Panc1 (cell line): ENCODE measurements at regions not wholly inside any gene's neighbourhood (a gene's known extent, or its start where the extent isn't known, plus 50 kb on each side); places are given as distances from the start of the nearest gene placed in this dataset.

Source experiments
- ATAC-seq: fragments of 200-7000 bp; cut with Tn5 transposase; 2 replicates; pipeline ENCODE4 v1.9.1; 2020; ENCODE audit warnings: mild to moderate bottlenecking, moderate library complexity
- BruUV-seq: library from RNA; stranded (reverse); fragments of 400-500 nt; replicated peaks from 2 replicates; lab custom pipeline; 2021; lab: Mats Ljungman, UMichigan
- CTCF ChIA-PET: fragments of 300-600 bp; sonication (Branson Sonifier 250); formaldehyde crosslinking; loops from one replicate; lab custom pipeline; 2022; ENCODE audit warnings: antibody characterized with exemption; lab: Charles Lee
- POLR2A ChIA-PET: fragments of 300-600 bp; sonication (Branson Sonifier 250); formaldehyde crosslinking; loops from one replicate; lab custom pipeline; 2022; ENCODE audit warnings: antibody characterized with exemption; lab: Charles Lee
- DNase-seq: peaks from one replicate; pipeline ENCODE4 v3.0.0-alpha.2; 2010; ENCODE audit warnings: low read depth, low spot score
- H3K27ac ChIP-seq: 2 replicates; pipeline ENCODE4 v1.5.1; 2011; ENCODE audit warnings: mild to moderate bottlenecking, low read length, inconsistent platforms
- H3K27me3 ChIP-seq: fragments of 200-500 bp; sonication (Bioruptor generic); 2 replicates; pipeline ENCODE4 v1.6.0; 2014; ENCODE audit warnings: low read length, inconsistent platforms; ENCODE audit not compliant: control insufficient read depth, insufficient read depth
- H3K36me3 ChIP-seq: fragments of 200-500 bp; sonication (Bioruptor generic); 2 replicates; pipeline ENCODE4 v1.5.1; 2014; ENCODE audit warnings: inconsistent platforms, mild to moderate bottlenecking, low read length, moderate library complexity; ENCODE audit not compliant: control insufficient read depth, insufficient read depth
- H3K4me1 ChIP-seq: 2 replicates; pipeline ENCODE4 v1.5.1; 2011; ENCODE audit warnings: inconsistent platforms, mild to moderate bottlenecking, low read length, moderate library complexity; ENCODE audit not compliant: control insufficient read depth, insufficient read depth
- H3K4me3 ChIP-seq, 2 experiments: 2 replicates each; pipeline ENCODE4 v1.5.1; 2011 to 2012; ENCODE audit warnings: low read depth in 2 of 2, low read length in 2 of 2, mild to moderate bottlenecking in 2 of 2, inconsistent platforms in 1 of 2, moderate library complexity in 1 of 2
- H3K9me3 ChIP-seq: fragments of 200-500 bp; sonication (Bioruptor generic); 2 replicates; pipeline ENCODE4 v1.5.1; 2014; ENCODE audit warnings: low read depth, mild to moderate bottlenecking, inconsistent platforms, low read length, moderate library complexity; ENCODE audit not compliant: control insufficient read depth, insufficient read depth
- CTCF ChIP-seq: fragments of 450-650 bp; IDR thresholded peaks from 2 replicates; pipeline ENCODE4 v1.5.1; 2017; ENCODE audit warnings: mild to moderate bottlenecking
- POLR2AphosphoS5 ChIP-seq: IDR thresholded peaks from 2 replicates; pipeline ENCODE4 v1.6.1; 2012; ENCODE audit warnings: mild to moderate bottlenecking, low read depth, low read length, moderate library complexity
- SIN3A ChIP-seq: IDR thresholded peaks from 2 replicates; pipeline ENCODE4 v1.6.1; 2012; ENCODE audit warnings: low read depth, mild to moderate bottlenecking, low read length, moderate library complexity, borderline replicate concordance; ENCODE audit not compliant: insufficient read depth
- TCF7L2 ChIP-seq: IDR thresholded peaks from 2 replicates; pipeline ENCODE4 v1.6.1; 2011; ENCODE audit warnings: mild to moderate bottlenecking, low read depth, low read length, inconsistent platforms
- in situ Hi-C: cut with HindIII; loops from 2 replicates; pipeline ENCODE4 v1.10.0; 2016; ENCODE audit warnings: low sequenced_read_pairs, low pct_unique_long_range_greater_than_20kb
- intact Hi-C: fragments of 100-400 bp; cut with micrococcal nuclease; formaldehyde crosslinking; loops from one replicate; pipeline ENCODE4 v1.10.0; 2022; ENCODE audit not compliant: unreplicated experiment
- TF ChIP-seq, protein P1 (sequence below), 2 experiments: IDR thresholded peaks; 2 replicates each; pipeline ENCODE4 v1.6.1; 2011 to 2012; ENCODE audit warnings: low read depth in 2 of 2, control low read depth in 1 of 2, low read length in 1 of 2, mild to moderate bottlenecking in 1 of 2, moderate library complexity in 1 of 2; ENCODE audit not compliant: insufficient read depth in 1 of 2

- TF ChIP-seq POLR2AphosphoS5 (no peak), TCF7L2 (no peak), CTCF (no peak), SIN3A (no peak)
- TF ChIP-seq, protein P1, sequence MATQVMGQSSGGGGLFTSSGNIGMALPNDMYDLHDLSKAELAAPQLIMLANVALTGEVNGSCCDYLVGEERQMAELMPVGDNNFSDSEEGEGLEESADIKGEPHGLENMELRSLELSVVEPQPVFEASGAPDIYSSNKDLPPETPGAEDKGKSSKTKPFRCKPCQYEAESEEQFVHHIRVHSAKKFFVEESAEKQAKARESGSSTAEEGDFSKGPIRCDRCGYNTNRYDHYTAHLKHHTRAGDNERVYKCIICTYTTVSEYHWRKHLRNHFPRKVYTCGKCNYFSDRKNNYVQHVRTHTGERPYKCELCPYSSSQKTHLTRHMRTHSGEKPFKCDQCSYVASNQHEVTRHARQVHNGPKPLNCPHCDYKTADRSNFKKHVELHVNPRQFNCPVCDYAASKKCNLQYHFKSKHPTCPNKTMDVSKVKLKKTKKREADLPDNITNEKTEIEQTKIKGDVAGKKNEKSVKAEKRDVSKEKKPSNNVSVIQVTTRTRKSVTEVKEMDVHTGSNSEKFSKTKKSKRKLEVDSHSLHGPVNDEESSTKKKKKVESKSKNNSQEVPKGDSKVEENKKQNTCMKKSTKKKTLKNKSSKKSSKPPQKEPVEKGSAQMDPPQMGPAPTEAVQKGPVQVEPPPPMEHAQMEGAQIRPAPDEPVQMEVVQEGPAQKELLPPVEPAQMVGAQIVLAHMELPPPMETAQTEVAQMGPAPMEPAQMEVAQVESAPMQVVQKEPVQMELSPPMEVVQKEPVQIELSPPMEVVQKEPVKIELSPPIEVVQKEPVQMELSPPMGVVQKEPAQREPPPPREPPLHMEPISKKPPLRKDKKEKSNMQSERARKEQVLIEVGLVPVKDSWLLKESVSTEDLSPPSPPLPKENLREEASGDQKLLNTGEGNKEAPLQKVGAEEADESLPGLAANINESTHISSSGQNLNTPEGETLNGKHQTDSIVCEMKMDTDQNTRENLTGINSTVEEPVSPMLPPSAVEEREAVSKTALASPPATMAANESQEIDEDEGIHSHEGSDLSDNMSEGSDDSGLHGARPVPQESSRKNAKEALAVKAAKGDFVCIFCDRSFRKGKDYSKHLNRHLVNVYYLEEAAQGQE (IDR thresholded peaks at IDR 0.05; ENCODE audit: insufficient read depth in 1 of 2, low read depth in 2 of 2, low read length in 1 of 2), result no peak
- no peak overlapping the region for H3K27ac ChIP-seq
- DNase-seq, result no peak
- no peaks in the 10 kb centered on the region for H3K4me1 ChIP-seq
- no peaks in the 10 kb centered on the region for H3K27me3 ChIP-seq
- ChIA-PET POLR2A (no interaction called here), CTCF (no interaction called here)
- H3K4me3 ChIP-seq, result no peak overlapping the region
- in situ Hi-C loops (no loop called here), intact Hi-C loops (no loop called here)
- no peak for ATAC-seq
- H3K9me3 ChIP-seq, result no peaks in the 10 kb centered on the region
- no TSS peak for BruUV-seq
- H3K36me3 ChIP-seq, result no peaks in the 10 kb centered on the region
Measured at GRCh38 chr17:53934931-53935330, 112.2 kb downstream of the KIF2B start.

GRCh38 chr17:53941231-53941630 is 118.5 kb downstream of the KIF2B start:
- no peaks in the 10 kb centered on the region for H3K27me3 ChIP-seq
- TF ChIP-seq, protein P1 (IDR thresholded peaks at IDR 0.05; ENCODE audit: insufficient read depth in 1 of 2, low read depth in 2 of 2, low read length in 1 of 2), result no peak
- no peak for TF ChIP-seq SIN3A
- ATAC-seq, result no peak
- ChIA-PET CTCF (no interaction called here), POLR2A (no interaction called here)
- BruUV-seq, result no TSS peak
- H3K4me3 ChIP-seq, result no peak overlapping the region
- no peaks in the 10 kb centered on the region for H3K4me1 ChIP-seq
- intact Hi-C loops (no loop called here), in situ Hi-C loops (no loop called here)
- no peaks in the 10 kb centered on the region for H3K9me3 ChIP-seq
- no peaks in the 10 kb centered on the region for H3K36me3 ChIP-seq
- H3K27ac ChIP-seq, result no peak overlapping the region
- DNase-seq, result no peak
